Muscle of arm (tissue), 1 donor: ENCODE measurements at regions not wholly inside any gene's neighbourhood (a gene's known extent, or its start where the extent isn't known, plus 50 kb on each side); places are given as distances from the start of the nearest gene placed in this dataset.
"Not testable (repeated sequence)": the region's sequence is repeated elsewhere in the genome, so short reads cannot be mapped to it uniquely, and the experiment has no call there.

ENCODE experiments used
- DNase-seq: peaks from one replicate; pipeline ENCODE4 v3.0.0-alpha.2; 2013

- no peak for DNase-seq
These were observed 458.5 kb upstream of the FLRT2 start for GRCh38 chr14:85071447-85071846.

- DNase-seq = no peak
These were observed 455.0 kb upstream of the FLRT2 start for GRCh38 chr14:85074955-85075354.

- DNase-seq = no peak
These were observed 454.1 kb upstream of the FLRT2 start for GRCh38 chr14:85075694-85076476.

GRCh38 chr14:85077716-85078115 lies 452.2 kb upstream of the FLRT2 start:
- not testable (repeated sequence) for DNase-seq

- DNase-seq = no peak
These were observed 449.9 kb upstream of the FLRT2 start for GRCh38 chr14:85079842-85080730.

- no peak for DNase-seq
These were observed 445.6 kb upstream of the FLRT2 start for GRCh38 chr14:85084344-85084743.

GRCh38 chr14:85085981-85086380 lies 444.0 kb upstream of the FLRT2 start:
- DNase-seq = no peak

GRCh38 chr14:85087201-85087600 lies 442.7 kb upstream of the FLRT2 start:
- DNase-seq = no peak

- no peak for DNase-seq
These were observed 441.8 kb upstream of the FLRT2 start for GRCh38 chr14:85088192-85088591.

GRCh38 chr14:85090681-85091080 lies 439.3 kb upstream of the FLRT2 start:
- no peak for DNase-seq

GRCh38 chr14:85093631-85094330 lies 436.2 kb upstream of the FLRT2 start:
- DNase-seq = no peak

GRCh38 chr14:85102591-85102990 lies 427.4 kb upstream of the FLRT2 start:
- no peak for DNase-seq

- DNase-seq = no peak
These were observed 423.4 kb upstream of the FLRT2 start for GRCh38 chr14:85106506-85106905.

- DNase-seq = no peak
These were observed 417.2 kb upstream of the FLRT2 start for GRCh38 chr14:85112762-85113161.

- no peak for DNase-seq
These were observed 414.0 kb upstream of the FLRT2 start for GRCh38 chr14:85115921-85116320.

- DNase-seq = no peak
These were observed 411.7 kb upstream of the FLRT2 start for GRCh38 chr14:85118274-85118673.

GRCh38 chr14:85122690-85123089 lies 407.3 kb upstream of the FLRT2 start:
- no peak for DNase-seq

GRCh38 chr14:85123755-85124154 lies 406.2 kb upstream of the FLRT2 start:
- no peak for DNase-seq

GRCh38 chr14:85124631-85125290 lies 405.2 kb upstream of the FLRT2 start:
- DNase-seq = no peak

GRCh38 chr14:85125291-85125670 lies 404.7 kb upstream of the FLRT2 start:
- no peak for DNase-seq

GRCh38 chr14:85129921-85130320 lies 400.0 kb upstream of the FLRT2 start:
- DNase-seq = peak; percentile 24
